DOHH2 (cell line): ENCODE measurements at regions not wholly inside any gene's neighbourhood (a gene's known extent, or its start where the extent isn't known, plus 50 kb on each side); places are given as distances from the start of the nearest gene placed in this dataset.

Experiments used
- H3F3A ChIP-seq: fragments of 200-600 bp; sonication (generic), shearing (Covaris generic); 2 replicates; pipeline ENCODE4 v1.6.0; 2016; ENCODE audit warnings: antibody characterized with exemption, mild to moderate bottlenecking; ENCODE audit not compliant: control insufficient read depth, insufficient read depth
- H3K27ac ChIP-seq: fragments of 200-600 bp; sonication (generic); 2 replicates; pipeline ENCODE4 v1.5.1; 2014; ENCODE audit warnings: low read depth, mild to moderate bottlenecking, low read length, moderate library complexity
- H3K27me3 ChIP-seq: fragments of 200-600 bp; sonication (generic); 2 replicates; pipeline ENCODE4 v1.6.1; 2014; ENCODE audit warnings: mild to moderate bottlenecking, low read length, mixed read lengths; ENCODE audit not compliant: control insufficient read depth
- H3K36me3 ChIP-seq: fragments of 200-600 bp; sonication (generic); 2 replicates; pipeline ENCODE4 v1.6.1; 2014; ENCODE audit warnings: mild to moderate bottlenecking, low read length, moderate library complexity, mixed read lengths; ENCODE audit not compliant: control insufficient read depth
- H3K4me1 ChIP-seq: fragments of 200-600 bp; sonication (generic); 2 replicates; pipeline ENCODE4 v1.6.1; 2014; ENCODE audit warnings: mild to moderate bottlenecking, low read length, mixed read lengths; ENCODE audit not compliant: control insufficient read depth
- H3K4me2 ChIP-seq: fragments of 200-600 bp; sonication (generic); 2 replicates; pipeline ENCODE4 v1.6.0; 2014; ENCODE audit warnings: mild to moderate bottlenecking, low read length, moderate library complexity
- H3K4me3 ChIP-seq: fragments of 200-600 bp; sonication (generic); 2 replicates; pipeline ENCODE4 v1.5.1; 2014; ENCODE audit warnings: mild to moderate bottlenecking, low read length, mixed read lengths
- H3K79me2 ChIP-seq: fragments of 200-600 bp; sonication (generic); 2 replicates; pipeline ENCODE4 v1.6.1; 2014; ENCODE audit warnings: mild to moderate bottlenecking, low read length, mixed read lengths; ENCODE audit not compliant: control insufficient read depth
- H3K9me2 ChIP-seq: fragments of 200-600 bp; sonication (generic); replicated peaks from 2 replicates; pipeline ENCODE4 v1.6.1; 2014; ENCODE audit warnings: mild to moderate bottlenecking, low read length, mixed read lengths; ENCODE audit not compliant: control insufficient read depth
- H3K9me3 ChIP-seq: fragments of 200-600 bp; sonication (generic); 2 replicates; pipeline ENCODE4 v1.6.1; 2014; ENCODE audit warnings: antibody characterized with exemption, low read length, mixed read lengths; ENCODE audit not compliant: control insufficient read depth, insufficient read depth
- H4K20me1 ChIP-seq: fragments of 200-600 bp; sonication (generic); 2 replicates; pipeline ENCODE4 v1.6.0; 2014; ENCODE audit warnings: low read depth, mild to moderate bottlenecking, antibody characterized with exemption, low read length, moderate library complexity; ENCODE audit not compliant: control insufficient read depth, insufficient read depth
- EZH2phosphoT487 ChIP-seq: fragments of 200-600 bp; sonication (generic); IDR thresholded peaks from 2 replicates; pipeline ENCODE4 v1.6.1; 2017; ENCODE audit warnings: borderline replicate concordance, mild to moderate bottlenecking, antibody characterized with exemption, low read length, moderate library complexity, mixed read lengths
- TF ChIP-seq, protein P1 (sequence below): fragments of 200-600 bp; sonication (generic); IDR thresholded peaks from one replicate; pipeline ENCODE4 v1.5.1; 2014; ENCODE audit warnings: antibody characterized with exemption, mild to moderate bottlenecking, low read depth, low read length; ENCODE audit not compliant: poor library complexity, severe bottlenecking

GRCh38 chr3:981156-981555 lies 111.7 kb upstream of the CNTN6 start:
- no peaks in the 10 kb centered on the region for H3K79me2 ChIP-seq
- H3K27ac ChIP-seq, result no peak overlapping the region
- TF ChIP-seq EZH2phosphoT487, result no peak
- TF ChIP-seq, protein P1, sequence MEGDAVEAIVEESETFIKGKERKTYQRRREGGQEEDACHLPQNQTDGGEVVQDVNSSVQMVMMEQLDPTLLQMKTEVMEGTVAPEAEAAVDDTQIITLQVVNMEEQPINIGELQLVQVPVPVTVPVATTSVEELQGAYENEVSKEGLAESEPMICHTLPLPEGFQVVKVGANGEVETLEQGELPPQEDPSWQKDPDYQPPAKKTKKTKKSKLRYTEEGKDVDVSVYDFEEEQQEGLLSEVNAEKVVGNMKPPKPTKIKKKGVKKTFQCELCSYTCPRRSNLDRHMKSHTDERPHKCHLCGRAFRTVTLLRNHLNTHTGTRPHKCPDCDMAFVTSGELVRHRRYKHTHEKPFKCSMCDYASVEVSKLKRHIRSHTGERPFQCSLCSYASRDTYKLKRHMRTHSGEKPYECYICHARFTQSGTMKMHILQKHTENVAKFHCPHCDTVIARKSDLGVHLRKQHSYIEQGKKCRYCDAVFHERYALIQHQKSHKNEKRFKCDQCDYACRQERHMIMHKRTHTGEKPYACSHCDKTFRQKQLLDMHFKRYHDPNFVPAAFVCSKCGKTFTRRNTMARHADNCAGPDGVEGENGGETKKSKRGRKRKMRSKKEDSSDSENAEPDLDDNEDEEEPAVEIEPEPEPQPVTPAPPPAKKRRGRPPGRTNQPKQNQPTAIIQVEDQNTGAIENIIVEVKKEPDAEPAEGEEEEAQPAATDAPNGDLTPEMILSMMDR, result no peak
- H3K9me3 ChIP-seq, result no peaks in the 10 kb centered on the region; the same call in 1 of the 2 replicates
- H4K20me1 ChIP-seq, result no peaks in the 10 kb centered on the region
- no peaks in the 10 kb centered on the region for H3K36me3 ChIP-seq
- H3K4me3 ChIP-seq, result no peak overlapping the region
- H3F3A ChIP-seq, result no peaks in the 10 kb centered on the region
- no peak overlapping the region for H3K4me2 ChIP-seq
- H3K27me3 ChIP-seq, result no peaks in the 10 kb centered on the region
- no peaks in the 10 kb centered on the region for H3K4me1 ChIP-seq
- H3K9me2 ChIP-seq, result no peaks in the 10 kb centered on the region

- H3K9me2 ChIP-seq, result no peaks in the 10 kb centered on the region
- TF ChIP-seq EZH2phosphoT487, result no peak
- TF ChIP-seq, protein P1, result no peak
- no peaks in the 10 kb centered on the region for H3K36me3 ChIP-seq
- no peak overlapping the region for H3K4me3 ChIP-seq
- H3K9me3 ChIP-seq, result peaks cover 6% of the 10 kb centered on the region; the same call in 1 of the 2 replicates
- no peak overlapping the region for H3K27ac ChIP-seq
- no peaks in the 10 kb centered on the region for H4K20me1 ChIP-seq
- H3K79me2 ChIP-seq, result no peaks in the 10 kb centered on the region
- H3K4me2 ChIP-seq, result no peak overlapping the region
- no peaks in the 10 kb centered on the region for H3K27me3 ChIP-seq
- H3K4me1 ChIP-seq, result no peaks in the 10 kb centered on the region
- H3F3A ChIP-seq, result no peaks in the 10 kb centered on the region
Measured at GRCh38 chr3:988785-989184, 104.0 kb upstream of the CNTN6 start.

- no peak overlapping the region for H3K4me2 ChIP-seq
- H4K20me1 ChIP-seq, result no peaks in the 10 kb centered on the region
- no peaks in the 10 kb centered on the region; the same call in 1 of the 2 replicates for H3K9me2 ChIP-seq
- H3K79me2 ChIP-seq, result no peaks in the 10 kb centered on the region
- no peaks in the 10 kb centered on the region for H3K36me3 ChIP-seq
- no peak overlapping the region for H3K4me3 ChIP-seq
- TF ChIP-seq EZH2phosphoT487, result no peak
- TF ChIP-seq, protein P1, result no peak
- H3K27ac ChIP-seq, result no peak overlapping the region
- H3K27me3 ChIP-seq, result no peaks in the 10 kb centered on the region
- H3K4me1 ChIP-seq, result no peaks in the 10 kb centered on the region
- peaks cover 6% of the 10 kb centered on the region; the same call in 1 of the 2 replicates for H3K9me3 ChIP-seq
- no peaks in the 10 kb centered on the region for H3F3A ChIP-seq
Measured at GRCh38 chr3:992871-993270, 100.0 kb upstream of the CNTN6 start.
